ENCODE measurements at regions not wholly inside any gene's neighbourhood (a gene's known extent, or its start where the extent isn't known, plus 50 kb on each side); places are given as distances from the start of the nearest gene placed in this dataset.

DNA sequence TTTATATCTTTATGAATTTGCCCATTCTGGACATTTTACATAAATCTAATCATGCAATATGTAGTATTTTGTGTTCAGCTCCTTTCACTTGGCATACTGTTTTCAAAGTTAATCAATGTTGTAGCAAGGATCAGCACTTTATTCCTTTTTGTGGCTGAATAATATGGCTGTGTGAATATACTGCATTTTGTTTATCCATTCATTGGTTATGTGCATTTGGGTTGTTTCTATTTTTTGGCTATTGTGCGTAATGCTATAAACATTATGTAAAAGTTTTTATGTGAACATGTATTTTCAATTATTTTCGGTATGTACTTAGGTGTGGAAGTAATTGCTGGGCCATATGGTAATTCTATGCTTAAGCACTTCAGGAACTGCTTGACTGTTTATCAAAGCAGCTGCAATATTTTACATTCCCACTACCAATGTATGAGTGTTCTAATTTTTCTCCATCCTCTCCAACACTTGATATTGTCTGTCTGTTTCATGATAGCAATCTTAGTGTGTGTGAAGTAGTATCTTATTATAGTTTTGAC, 101.3 kb upstream of the P2RY1 start:
- Histone ChIP-seq H3K4me3 (no peak overlapping the region), H3K27ac (no peak overlapping the region)
- WGBS, 2 donors = 88 to 93% methylated on average over 2 of the region's 2 CpGs

DNA sequence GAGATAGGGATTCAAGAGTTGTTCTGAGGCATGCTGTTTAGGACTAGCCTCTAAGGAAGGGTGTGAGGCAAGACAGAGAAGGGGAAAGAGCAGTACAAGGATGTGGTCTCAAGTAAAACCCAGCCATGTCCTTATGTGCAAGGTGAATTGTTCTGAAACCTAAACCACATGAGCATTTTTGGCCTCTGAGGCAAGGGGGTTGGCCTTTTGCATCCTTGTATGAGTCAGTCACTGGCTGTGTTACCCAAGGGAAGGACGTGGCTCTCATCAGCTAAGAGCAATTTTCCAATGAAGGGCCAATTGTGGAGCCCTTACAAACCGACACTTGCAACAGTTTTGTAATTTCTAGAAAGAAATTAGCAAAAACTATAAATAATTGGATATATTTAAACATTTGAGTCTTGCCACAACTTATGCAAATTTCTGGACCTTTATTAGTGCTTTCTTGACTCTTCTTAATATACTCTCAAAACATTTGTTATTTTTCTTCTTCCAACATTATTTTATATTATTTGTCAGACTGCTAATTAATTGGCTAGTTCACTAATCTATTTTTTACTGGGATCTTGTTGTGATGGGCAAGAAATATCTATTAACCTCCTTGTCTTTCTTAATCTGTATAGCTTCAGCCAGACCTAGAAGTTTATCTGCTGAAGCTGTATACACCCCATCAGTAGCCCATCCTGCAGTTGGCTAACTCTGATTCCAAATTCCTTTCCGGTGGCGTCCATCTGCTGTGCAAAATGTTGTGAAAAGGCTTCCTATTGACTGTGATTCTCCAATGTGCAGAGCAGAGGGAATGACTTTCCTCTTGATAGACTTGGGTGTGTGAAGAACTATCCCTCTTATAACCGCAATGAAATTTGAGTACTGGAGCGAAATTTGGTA, 97.7 kb upstream of the P2RY1 start:
- WGBS, 2 donors = 49 to 56% methylated on average over 6 of the region's 6 CpGs
- no peak overlapping the region for H3K4me3 ChIP-seq
- DNase-seq (ENCODE audit: low spot score in 2 of 2) = peak; percentile 19 to 31
- H3K27ac ChIP-seq = no peak overlapping the region
- no peaks in the 10 kb centered on the region for H3K36me3 ChIP-seq
- H3K4me1 ChIP-seq = peaks cover 0 to 26% (median 6%) of the 10 kb centered on the region in 4 donors
- TF ChIP-seq EP300 (IDR thresholded peaks at IDR 0.05) (peak in 1 of 2 donors; percentile 18), POLR2A (IDR thresholded peaks at IDR 0.05) (no peak)
- TF ChIP-seq, protein P1, sequence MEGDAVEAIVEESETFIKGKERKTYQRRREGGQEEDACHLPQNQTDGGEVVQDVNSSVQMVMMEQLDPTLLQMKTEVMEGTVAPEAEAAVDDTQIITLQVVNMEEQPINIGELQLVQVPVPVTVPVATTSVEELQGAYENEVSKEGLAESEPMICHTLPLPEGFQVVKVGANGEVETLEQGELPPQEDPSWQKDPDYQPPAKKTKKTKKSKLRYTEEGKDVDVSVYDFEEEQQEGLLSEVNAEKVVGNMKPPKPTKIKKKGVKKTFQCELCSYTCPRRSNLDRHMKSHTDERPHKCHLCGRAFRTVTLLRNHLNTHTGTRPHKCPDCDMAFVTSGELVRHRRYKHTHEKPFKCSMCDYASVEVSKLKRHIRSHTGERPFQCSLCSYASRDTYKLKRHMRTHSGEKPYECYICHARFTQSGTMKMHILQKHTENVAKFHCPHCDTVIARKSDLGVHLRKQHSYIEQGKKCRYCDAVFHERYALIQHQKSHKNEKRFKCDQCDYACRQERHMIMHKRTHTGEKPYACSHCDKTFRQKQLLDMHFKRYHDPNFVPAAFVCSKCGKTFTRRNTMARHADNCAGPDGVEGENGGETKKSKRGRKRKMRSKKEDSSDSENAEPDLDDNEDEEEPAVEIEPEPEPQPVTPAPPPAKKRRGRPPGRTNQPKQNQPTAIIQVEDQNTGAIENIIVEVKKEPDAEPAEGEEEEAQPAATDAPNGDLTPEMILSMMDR (IDR thresholded peaks at IDR 0.05) = no peak
- no peaks in the 10 kb centered on the region for H3K9me3 ChIP-seq
- no peaks in the 10 kb centered on the region for H3K27me3 ChIP-seq

More for the DNA sequence above, 101.3 kb upstream of the P2RY1 start:
- Histone ChIP-seq H3K9me3 (no peaks in the 10 kb centered on the region), H3K36me3 (no peaks in the 10 kb centered on the region), H3K4me1 (peaks cover 0 to 21% (median 6%) of the 10 kb centered on the region in 4 donors), H3K27me3 (no peaks in the 10 kb centered on the region)
- TF ChIP-seq EP300 (IDR thresholded peaks at IDR 0.05) (no peak), POLR2A (IDR thresholded peaks at IDR 0.05) (no peak)
- TF ChIP-seq, protein P1 (IDR thresholded peaks at IDR 0.05) = no peak
- DNase-seq (ENCODE audit: low spot score in 2 of 2) = no peak

- no peaks in the 10 kb centered on the region for H3K9me3 ChIP-seq
- H3K27ac ChIP-seq = peak overlapping the region in 1 of 4 donors; percentile 4
- TF ChIP-seq POLR2A (IDR thresholded peaks at IDR 0.05) (no peak), EP300 (IDR thresholded peaks at IDR 0.05) (peak in 1 of 2 donors; percentile 45)
- H3K36me3 ChIP-seq = no peaks in the 10 kb centered on the region
- H3K4me3 ChIP-seq = no peak overlapping the region
- WGBS, 2 donors = 15 to 24% methylated on average over 2 of the region's 2 CpGs
- no peak for DNase-seq (ENCODE audit: low spot score in 2 of 2)
- peaks cover 0 to 26% (median 6%) of the 10 kb centered on the region in 4 donors for H3K4me1 ChIP-seq
- no peaks in the 10 kb centered on the region for H3K27me3 ChIP-seq
These were observed 96.3 kb upstream of the P2RY1 start for GRCh38 chr3:152738656-152739055.

GRCh38 chr3:152742368-152743347, 92.3 kb upstream of the P2RY1 start:
- whole genome bisulfite sequencing, 2 donors = 67 to 78% methylated on average over 2 of the region's 2 CpGs
- no peak for TF ChIP-seq EP300 (IDR thresholded peaks at IDR 0.05)
- TF ChIP-seq POLR2A (IDR thresholded peaks at IDR 0.05) = no peak
- TF ChIP-seq, protein P1 (IDR thresholded peaks at IDR 0.05) = no peak

DNA sequence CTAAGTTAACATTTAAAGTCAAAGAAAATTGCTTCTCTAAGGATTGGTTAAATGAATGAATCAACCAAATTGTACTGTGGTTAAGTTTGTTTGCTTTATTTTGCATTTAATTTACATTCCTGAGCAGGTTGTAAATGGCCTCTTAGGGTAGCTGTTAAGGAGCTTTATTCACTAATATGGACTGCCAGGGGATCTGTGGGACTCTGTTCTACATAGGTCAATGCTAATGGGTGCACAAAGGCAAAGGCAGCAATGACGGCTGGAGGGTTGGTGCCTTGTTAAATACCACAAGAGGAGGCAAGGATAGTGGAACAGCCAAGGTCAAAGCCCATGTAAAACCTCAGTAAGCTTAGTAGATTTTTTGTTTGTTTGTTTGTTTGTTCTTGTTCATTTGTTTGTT, 89.3 kb upstream of the P2RY1 start:
- DNase-seq (ENCODE audit: low spot score in 2 of 2) = no peak

More at GRCh38 chr3:152742368-152743347, 92.3 kb upstream of the P2RY1 start:
- peaks cover 0 to 15% (median 3%) of the 10 kb centered on the region in 4 donors for H3K4me1 ChIP-seq
- no peak for DNase-seq (ENCODE audit: low spot score in 2 of 2)
- no peaks in the 10 kb centered on the region for H3K9me3 ChIP-seq
- H3K27me3 ChIP-seq = no peaks in the 10 kb centered on the region
- H3K36me3 ChIP-seq = no peaks in the 10 kb centered on the region
- no peak overlapping the region for H3K27ac ChIP-seq
- H3K4me3 ChIP-seq = no peak overlapping the region

More for the DNA sequence above, 89.3 kb upstream of the P2RY1 start:
- Histone ChIP-seq H3K36me3 (no peaks in the 10 kb centered on the region), H3K27ac (no peak overlapping the region), H3K4me3 (no peak overlapping the region), H3K27me3 (no peaks in the 10 kb centered on the region), H3K9me3 (peaks cover 0 to 18% (median 5%) of the 10 kb centered on the region in 4 donors), H3K4me1 (no peaks in the 10 kb centered on the region)
- TF ChIP-seq POLR2A (IDR thresholded peaks at IDR 0.05) (no peak), EP300 (IDR thresholded peaks at IDR 0.05) (no peak)
- TF ChIP-seq, protein P1 (IDR thresholded peaks at IDR 0.05) = no peak
- WGBS, 2 donors = 76 to 94% methylated on average over 1 of the region's 1 CpG
